ENCODE measurements at regions not wholly inside any gene's neighbourhood (a gene's known extent, or its start where the extent isn't known, plus 50 kb on each side); places are given as distances from the start of the nearest gene placed in this dataset.

- TF ChIP-seq, protein P1, sequence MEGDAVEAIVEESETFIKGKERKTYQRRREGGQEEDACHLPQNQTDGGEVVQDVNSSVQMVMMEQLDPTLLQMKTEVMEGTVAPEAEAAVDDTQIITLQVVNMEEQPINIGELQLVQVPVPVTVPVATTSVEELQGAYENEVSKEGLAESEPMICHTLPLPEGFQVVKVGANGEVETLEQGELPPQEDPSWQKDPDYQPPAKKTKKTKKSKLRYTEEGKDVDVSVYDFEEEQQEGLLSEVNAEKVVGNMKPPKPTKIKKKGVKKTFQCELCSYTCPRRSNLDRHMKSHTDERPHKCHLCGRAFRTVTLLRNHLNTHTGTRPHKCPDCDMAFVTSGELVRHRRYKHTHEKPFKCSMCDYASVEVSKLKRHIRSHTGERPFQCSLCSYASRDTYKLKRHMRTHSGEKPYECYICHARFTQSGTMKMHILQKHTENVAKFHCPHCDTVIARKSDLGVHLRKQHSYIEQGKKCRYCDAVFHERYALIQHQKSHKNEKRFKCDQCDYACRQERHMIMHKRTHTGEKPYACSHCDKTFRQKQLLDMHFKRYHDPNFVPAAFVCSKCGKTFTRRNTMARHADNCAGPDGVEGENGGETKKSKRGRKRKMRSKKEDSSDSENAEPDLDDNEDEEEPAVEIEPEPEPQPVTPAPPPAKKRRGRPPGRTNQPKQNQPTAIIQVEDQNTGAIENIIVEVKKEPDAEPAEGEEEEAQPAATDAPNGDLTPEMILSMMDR (IDR thresholded peaks at IDR 0.05), result no peak
- TF ChIP-seq POLR2AphosphoS5 (IDR thresholded peaks at IDR 0.05) (no peak), POLR2A (IDR thresholded peaks at IDR 0.05) (no peak)
These were observed 260.0 kb upstream of the NREP start for GRCh38 chr5:112016980-112017379.
